Gastroesophageal sphincter (tissue), 3 donors: ENCODE measurements at regions not wholly inside any gene's neighbourhood (a gene's known extent, or its start where the extent isn't known, plus 50 kb on each side); places are given as distances from the start of the nearest gene placed in this dataset.

Experiments
- CTCF ChIP-seq, 4 experiments: fragments of 200-600 bp in 2 of 4; fragments of 450-650 bp in 2 of 4; sonication (generic) in 1 of 4; IDR thresholded peaks; one replicate each; pipeline ENCODE4 v1.5.1; 2017 to 2019; ENCODE audit warnings: antibody characterized with exemption in 4 of 4, mild to moderate bottlenecking in 2 of 4, moderate library complexity in 2 of 4
- EP300 ChIP-seq: sonication (generic); formaldehyde crosslinking; IDR thresholded peaks from one replicate; pipeline ENCODE4 v1.6.1; 2017; ENCODE audit warnings: antibody characterized with exemption, mild to moderate bottlenecking
- POLR2A ChIP-seq, 2 donors: fragments of 450-650 bp; IDR thresholded peaks; one replicate each; pipeline ENCODE4 v1.6.1; 2017; ENCODE audit warnings: antibody characterized with exemption in 2 of 2, mild to moderate bottlenecking in 2 of 2, moderate library complexity in 1 of 2
- POLR2AphosphoS5 ChIP-seq: sonication (generic); formaldehyde crosslinking; IDR thresholded peaks from one replicate; pipeline ENCODE4 v1.6.1; 2017; ENCODE audit warnings: antibody characterized with exemption

GRCh38 chr12:88325076-88325815, 183.1 kb downstream of the TMTC3 start:
- TF ChIP-seq CTCF (IDR thresholded peaks at IDR 0.05) = no peak
- peak; percentile 63 for TF ChIP-seq POLR2AphosphoS5
- no peak for TF ChIP-seq EP300
- no peak for TF ChIP-seq POLR2A (IDR thresholded peaks at IDR 0.05)
